HG03571 (cell line): ENCODE measurements at regions not wholly inside any gene's neighbourhood (a gene's known extent, or its start where the extent isn't known, plus 50 kb on each side); places are given as distances from the start of the nearest gene placed in this dataset.
A peak's percentile ranks its signal among the peaks of the same experiment; 100 is the strongest.
"Not testable (repeated sequence)": the region's sequence is repeated elsewhere in the genome, so short reads cannot be mapped to it uniquely, and the experiment has no call there.

Experiments
- ATAC-seq: cut with Tn5 transposase; IDR thresholded peaks from one replicate; pipeline ENCODE4 v1.9.1; 2021; ENCODE audit not compliant: unreplicated experiment

DNA sequence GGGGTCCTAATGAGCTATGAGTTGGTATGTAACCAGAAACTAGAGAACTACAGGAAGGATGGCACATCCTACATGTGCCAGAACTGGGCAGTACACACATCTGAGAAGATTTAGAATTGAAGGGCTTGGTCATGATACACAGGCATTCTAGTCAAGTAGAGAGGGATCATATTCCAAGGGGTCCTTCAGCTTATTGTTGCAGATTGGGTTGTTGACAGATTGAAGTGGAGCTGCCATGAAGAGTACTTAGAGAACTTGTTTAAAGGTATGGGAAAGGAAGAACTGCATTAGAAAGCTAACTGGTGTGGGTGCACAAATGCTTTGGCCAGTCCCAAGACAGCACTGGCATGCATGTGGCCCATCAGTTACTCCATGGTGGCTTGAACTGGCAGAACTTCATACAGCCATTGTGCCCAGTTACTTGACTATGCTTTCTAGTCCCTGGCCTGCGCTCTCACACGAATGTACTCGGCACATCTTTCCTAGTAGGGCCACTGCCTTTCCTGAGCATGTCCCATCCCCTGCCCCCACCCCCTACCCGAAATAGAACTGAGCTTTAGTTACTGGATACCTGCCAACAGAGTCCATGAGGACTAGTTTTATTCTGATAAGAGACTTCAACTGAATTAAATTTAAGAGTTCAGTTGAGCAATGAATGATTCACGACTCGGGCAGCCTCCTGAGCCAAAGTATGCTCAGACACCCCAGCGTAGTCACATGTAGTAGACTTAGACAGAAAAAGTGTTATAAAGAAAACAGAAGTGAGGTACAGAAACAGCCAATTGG is 64.0 kb downstream of the CCNG2 start:
- no peak for ATAC-seq

DNA sequence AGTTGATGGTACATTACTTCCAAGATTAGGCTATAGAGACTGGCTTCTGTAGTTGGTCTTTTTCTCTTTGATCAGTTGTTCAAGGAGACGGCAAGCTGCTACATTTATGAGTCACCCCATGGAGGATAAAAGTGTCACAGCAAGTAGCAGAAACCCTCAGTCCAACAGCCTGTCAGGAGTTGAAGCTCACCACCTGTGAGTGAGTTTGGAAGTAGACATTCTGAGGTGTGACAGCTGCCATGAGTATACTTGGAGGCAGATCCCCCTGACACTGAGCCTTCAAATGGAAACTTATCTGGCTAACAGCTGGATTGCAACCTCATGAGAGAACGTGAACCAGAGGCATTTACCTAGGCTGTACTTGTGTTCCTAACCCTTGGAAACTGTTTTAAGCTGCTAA is 68.0 kb downstream of the CCNG2 start:
- ATAC-seq: no peak

DNA sequence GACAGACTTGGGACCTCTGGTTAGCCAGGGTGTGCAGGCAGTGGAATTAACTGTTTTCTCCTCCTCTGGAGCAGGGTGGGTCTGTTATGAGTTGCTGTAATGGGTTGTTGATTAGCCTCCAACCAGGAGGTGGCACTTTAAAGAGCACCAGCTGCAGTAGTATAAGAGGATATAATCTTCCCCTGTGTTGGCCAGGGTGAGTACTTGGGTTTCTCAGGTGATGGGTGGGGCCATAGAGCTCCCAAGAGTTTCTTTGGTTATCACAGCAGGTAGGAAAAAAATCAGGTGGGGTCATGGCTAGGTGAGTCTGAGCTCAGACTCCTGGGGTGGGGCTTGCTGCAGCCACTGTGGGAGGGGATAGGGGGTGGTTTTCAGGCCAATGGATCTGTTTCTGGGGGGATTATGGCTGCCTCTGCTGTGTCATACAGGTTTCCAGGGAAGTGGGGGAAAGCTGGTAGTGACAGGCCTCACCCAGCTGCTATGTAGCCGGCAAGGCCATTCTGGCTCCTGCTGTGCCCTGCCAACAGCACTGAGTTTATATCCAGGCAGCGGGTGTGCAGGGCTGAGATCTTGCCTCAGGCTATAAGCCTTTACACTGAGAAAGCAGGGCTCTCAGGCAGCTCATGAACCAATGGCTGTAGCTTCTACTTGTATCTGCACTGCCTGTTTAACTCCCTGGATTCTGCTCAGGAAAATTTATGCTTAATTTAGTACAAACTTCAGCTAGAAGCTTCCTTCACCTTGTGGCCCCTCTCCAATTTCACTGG is 70.1 kb downstream of the CCNG2 start:
- ATAC-seq: no peak

DNA sequence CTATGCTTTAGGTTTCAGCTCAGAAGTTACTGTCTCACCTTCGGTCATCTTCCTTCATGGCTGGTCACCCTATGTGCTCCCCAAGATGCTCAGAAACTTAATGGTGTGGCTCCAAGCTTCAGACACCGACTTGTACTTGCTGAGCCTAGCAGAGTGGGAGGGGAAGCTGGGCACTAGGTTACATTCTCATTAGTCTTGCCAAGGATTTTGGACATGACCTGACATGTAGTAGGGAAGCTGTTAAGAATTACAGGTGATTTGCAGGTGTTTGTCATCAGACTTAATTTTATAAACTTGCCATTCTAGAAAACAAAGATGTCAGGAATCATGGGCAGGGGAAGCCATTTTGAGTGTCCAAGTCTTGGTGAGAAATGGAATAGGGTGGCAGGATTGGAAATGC is 72.4 kb downstream of the CCNG2 start:
- ATAC-seq: no peak

DNA sequence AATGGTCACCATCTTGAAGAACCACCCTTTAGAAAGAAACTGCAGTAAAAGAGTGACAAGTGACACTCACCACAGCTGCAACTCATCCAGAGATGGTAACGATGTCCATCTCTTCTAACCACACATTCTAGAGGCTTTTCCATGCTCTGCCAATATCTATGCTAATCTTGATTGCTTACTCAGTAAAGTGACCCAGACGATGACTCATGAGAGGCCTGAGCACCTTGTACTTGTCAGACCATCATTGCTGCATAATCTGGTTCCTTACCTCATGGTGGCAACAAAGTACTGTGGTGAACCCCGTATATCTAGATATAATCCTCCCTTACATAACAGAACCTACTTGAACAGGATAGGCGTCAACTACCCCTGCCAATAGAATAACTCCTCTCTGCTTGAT is 75.6 kb downstream of the CCNG2 start:
- no peak for ATAC-seq

DNA sequence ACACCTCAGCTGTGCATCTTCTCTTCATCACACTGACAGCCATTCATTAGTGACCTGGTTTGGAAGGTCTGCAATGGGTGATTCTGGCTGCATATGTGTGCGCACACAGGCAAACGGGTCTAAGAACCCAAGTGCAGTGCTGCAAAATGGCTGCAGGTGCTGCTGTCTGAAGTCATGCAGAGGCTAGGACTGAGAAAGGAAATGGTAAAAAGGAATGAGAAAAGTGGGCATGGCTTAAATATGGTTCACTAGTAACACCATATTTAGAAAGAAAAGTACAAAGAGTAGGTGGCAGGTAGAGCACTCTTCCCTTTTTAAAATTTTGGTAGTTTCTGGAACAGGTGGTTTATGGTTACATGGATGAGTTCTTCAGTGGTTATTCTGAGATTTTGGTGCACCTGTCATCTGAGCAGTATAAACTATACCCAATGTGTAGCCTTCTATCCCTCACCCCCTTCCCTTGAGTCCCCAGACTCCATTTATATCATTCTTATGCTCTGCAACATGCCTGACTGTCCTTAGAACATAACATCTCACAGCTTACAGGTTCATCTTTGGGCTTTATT is 78.4 kb downstream of the CCNG2 start:
- no peak for ATAC-seq

DNA sequence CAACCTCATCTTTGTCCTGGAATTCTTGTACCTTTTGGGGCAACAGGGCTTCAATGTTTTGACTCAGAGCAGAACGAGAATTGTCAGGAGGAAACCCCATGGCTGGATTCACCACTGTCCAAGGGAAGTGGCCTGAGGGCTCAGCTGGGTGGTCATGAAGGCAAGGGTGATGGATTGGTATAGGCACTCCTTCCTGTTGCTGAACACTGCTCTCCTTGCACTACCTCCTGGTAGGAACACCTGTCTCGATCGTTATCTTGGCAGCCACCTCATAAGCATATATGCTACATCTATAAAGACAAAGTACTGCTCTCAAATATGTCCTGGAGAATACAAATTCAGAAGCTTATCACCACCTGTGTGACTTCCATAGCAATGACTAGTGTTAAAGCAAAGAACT is 79.8 kb downstream of the CCNG2 start:
- no peak for ATAC-seq

DNA sequence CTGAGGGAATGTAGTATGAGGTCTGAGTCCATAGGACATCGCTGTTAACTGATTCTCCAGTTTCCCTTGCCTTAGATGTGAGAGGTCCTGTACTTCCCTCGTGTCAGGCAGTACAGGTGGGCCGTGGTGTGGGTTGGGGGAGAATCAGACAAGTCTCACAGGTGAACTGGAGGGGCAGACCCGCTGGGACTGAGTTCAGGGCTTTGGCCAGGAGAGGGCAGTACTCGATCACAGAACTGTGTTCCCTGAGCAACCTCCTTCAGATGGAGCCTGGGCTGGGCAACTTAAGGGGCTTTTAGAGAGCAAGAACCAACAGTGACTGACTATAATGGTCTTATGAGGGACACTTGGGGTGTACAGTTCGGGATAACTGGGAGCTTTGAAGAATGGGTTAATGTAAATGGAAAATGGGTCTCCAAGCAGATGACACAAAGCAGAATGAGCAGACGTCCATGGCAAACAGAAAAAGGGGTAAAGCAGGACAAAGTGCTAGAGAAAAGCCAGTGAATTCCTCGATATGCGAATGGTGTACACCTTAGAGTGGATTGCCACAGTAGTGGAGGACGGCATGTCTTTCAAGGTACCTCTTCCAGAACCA is 83.6 kb downstream of the CCNG2 start:
- peak; percentile 79 for ATAC-seq

DNA sequence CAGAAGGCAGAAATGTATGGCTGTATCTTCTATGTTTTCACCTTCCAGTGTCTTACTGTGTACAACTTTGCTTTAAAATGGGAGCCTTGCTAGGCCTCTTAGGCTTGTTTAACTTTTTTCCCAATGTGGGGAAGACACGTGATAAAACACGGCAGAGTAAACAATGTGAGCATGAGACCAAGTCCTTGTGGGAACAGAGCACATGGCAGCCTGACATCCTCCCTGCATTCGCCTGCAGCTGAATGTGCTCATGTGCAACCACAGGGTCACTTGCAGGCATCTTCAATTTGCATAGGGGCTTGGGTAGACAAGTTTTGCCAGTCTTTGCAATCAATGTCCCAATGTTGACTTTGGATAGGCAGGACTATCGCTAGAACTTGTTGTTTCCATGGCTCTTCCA is 91.8 kb downstream of the CCNG2 start:
- no peak for ATAC-seq

DNA sequence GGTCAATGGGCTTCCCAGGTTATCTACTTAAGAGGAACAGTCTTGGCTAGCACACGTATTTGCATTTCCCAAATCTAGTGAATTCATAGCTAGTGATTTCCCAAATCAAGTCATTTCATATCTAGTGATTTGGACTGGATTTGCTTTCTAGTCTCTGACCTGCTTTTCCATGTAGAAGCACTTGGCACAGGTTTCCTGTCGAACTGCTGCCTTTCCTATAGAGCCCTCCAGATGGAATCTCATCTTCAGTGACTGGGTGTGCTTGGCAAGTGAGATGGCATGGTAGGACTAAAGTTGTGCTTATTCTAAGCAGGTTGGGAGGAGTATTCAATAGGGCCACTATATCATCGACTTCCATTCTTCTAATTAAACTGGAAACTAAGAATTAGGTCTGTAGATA is 94.7 kb downstream of the CCNG2 start:
- ATAC-seq: no peak

DNA sequence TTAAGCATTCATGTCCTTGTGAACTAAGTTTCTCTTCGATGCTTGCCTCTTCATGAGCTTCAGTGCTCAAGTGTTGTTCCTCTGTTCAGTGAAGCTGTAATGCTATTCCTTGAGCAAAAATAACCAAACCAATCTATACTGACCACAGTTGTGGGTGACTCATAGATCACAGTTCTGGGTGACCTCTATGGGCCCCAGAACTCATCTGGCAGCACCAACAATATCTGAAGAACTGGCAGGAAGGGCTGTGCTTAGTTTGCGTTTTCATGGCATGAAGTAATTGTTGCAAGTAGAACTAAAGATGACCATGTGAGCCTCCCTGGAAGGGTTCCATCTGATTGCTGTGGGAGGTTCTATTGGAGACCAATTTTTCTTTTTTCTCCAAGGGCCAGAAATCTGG is 106.2 kb downstream of the CCNG2 start:
- ATAC-seq: no peak

DNA sequence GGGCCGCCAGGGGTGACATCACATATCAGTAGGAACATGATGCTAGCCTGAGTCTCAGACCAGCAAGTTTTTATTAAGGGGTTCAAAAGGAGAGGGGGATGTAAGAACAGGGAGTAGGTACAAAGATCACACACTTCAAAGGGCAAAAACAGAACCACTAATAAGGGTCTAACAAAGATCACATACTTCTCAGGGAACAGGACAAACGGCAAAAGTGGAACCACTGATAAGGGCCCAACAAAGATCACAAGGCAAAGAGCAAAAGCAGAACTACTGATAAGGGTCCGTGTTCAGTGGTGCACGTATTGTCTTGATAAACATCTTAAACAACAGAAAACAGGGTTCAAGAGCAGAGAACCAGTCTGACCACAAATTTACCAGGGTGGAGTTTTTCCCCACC is 107.0 kb downstream of the CCNG2 start:
- not testable (repeated sequence) for ATAC-seq

DNA sequence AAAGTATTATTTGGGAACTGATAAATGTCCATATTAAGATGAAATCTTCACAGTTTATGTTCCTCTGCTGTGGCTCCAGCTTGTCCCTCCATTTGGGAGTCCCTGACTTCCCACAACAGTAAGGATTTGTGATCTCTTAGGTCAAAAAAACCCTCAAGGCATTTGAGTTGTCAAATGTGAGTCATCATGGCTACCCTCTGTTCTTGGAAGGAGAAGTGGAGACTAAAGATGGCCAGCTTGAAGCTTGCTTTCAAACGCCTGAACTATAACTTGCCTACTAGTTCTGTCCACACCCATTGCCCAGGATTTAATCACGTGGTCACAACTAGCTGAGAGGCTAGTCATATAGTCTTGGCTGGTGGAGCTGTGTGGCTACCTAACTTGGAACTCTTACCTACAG is 107.8 kb downstream of the CCNG2 start:
- no peak for ATAC-seq

DNA sequence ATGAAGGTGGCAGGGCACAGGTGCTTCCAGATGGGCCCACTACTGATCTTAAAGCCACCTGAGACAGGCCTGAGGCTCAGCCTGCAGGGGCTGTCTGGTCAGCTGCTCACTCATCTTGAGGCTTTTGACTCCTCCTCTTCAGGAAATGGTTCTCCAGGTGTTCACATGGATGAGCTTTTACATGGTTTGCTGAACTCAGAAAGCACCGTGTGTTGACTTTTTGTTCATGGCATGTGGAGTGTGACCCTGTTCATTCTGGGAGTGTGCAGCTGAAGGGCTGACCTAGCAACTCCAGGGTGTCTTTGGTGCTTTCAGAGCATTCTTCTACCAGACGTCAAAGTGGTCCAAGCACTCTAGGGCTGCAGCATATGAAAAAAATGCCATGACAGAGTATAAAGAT is 111.1 kb downstream of the CCNG2 start:
- ATAC-seq: no peak

DNA sequence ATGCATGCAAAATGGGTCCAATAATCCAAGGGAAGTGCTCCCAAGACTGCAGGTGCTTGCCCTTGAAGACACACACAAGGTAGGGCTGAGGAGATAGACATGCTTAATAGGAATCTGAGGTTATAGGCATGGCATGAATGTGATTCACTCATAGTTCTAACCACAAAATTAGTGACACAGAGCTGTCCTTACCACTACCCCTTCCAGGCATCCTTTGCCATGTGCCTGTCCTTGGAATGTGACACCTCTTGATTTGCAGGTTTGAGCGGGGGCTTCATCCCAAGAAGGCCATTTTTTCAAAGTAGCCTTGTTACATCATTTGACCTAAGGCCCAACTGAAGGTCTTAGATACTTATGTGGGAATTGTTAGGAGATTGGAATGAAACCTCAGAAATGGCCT is 112.5 kb downstream of the CCNG2 start:
- no peak for ATAC-seq

DNA sequence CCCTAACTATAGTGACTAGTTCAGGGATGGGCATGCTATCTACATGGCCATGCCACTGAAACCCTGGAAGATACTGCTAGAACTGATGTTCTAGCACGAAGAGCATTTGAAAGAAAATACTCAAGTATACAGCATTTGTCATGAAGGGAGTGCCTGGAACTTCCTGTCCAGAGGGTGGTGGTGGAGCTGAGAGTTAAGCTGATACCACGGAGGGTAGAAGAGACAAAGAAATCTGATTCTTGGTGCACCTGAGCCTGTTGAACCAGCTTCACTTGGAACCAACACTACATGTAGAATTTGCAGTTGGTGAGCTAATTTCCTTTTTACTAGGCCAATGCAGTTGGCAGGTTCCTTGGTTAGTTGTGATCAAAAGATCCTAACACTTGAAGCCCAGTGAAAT is 116.4 kb downstream of the CCNG2 start:
- no peak for ATAC-seq

DNA sequence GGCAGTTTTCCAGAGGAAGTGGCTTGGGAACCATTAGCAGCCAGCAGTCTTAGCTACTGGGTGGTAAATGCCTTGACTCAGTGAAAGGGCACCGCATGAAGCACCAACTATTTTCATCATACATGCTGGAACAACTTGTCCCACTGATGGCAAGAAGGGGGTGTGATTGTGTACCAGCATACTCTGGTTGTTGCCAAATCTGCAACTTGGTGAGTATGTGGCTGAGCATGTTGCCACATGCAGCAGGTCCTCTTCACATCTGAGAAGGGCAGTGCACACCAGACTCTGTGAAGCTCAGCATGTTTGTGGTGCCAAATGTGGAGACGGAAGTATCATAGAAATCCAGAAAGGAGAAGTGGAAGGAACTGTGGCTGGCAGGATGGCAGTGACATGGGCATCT is 122.1 kb downstream of the CCNG2 start:
- ATAC-seq: not testable (repeated sequence)

DNA sequence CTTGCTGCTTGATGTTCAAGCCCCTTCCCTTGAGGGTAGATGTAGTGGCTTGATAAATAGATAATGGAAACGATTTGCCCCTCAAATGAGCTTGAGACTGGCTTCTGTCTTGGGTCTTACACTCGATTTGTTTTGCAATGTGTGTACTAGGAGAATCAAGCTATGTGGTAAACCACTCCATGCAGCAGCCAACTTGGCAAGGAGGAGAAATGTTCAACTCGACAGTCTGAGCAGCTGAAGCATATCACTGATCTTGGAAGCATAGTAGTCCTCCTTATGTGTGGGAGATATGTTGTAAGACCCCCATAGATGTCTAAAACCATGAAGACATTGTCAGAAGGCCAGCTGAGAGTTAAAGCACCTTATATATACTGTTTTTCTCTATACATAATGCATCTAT is 125.3 kb downstream of the CCNG2 start:
- no peak for ATAC-seq

DNA sequence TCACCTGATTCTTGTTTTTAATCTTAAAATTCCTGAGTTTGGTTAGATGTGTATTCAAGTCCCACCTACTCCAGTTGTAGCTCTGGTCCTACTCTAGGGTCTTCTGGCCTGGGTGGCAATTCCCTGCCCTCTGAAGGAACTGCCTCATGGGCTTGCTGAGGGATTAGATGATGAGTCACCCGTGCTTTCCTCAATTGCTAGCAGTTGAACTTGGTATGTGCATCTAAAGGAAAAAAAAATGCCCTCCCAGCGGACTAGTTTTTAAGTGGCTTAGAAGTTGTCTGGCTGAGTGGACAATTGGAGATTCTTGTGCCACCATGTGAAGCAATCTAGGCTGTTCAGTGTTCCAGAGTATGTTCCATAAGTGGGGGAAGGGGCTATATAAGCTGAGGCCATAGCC is 127.0 kb downstream of the CCNG2 start:
- no peak for ATAC-seq

DNA sequence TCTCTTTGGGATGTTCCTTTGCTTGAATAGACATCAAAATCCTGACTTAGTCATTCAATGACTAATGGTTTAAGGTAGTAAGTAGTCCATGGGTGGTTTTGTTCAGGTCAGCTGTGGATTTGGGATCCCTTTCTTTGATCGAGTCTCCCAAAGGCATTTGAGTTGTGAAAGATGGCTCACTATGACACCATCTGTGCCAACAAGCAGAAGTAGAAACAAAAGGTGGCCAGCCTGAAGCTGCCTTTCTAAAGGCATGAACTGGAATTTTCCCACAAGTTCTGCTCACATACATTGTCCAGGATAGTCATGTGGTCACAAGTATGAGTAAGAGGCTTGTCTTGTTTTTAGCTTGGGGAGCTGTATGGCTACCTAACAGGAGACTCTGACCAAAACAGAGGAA is 129.9 kb downstream of the CCNG2 start:
- ATAC-seq: no peak

DNA sequence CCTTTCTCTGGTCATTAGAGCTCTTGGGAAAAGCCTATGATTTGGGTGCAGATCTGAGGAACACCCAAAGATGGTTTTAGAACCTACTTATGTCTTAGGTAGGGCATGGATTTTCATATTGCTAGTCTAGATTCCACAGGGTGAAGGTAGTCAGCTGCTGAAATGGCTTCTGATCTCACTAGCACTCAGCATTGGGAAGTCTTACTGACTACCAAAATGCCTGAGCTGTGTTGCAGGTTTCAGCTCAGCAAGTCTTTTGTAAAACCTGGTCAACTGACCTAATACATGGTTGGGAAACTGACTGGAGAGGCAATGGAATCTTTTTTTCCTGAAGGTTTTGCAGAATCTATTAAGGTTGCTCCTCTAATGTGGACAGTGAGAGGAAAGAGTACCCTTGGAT is 136.4 kb downstream of the CCNG2 start:
- ATAC-seq: no peak

DNA sequence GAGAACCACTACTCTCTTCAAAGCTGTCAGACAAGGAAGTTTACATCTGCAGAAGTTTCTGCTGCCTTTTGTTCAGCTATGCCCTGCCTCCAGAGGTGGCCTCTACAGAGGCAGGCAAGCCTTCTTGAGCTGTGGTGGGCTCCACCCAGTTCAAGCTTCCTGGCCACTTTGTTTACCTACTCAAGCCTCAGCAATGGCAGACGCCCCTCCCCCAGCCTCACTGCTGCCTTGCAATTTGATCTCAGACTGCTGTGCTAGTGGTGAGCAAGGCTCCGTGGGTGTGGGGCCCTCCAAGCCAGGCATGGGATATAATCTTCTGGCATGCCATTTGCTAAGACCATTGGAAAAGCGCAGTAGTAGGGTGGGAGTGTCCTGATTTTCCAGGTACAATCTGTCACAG is 144.0 kb downstream of the CCNG2 start:
- not testable (repeated sequence) for ATAC-seq
